ENCODE measurements at regions not wholly inside any gene's neighbourhood (a gene's known extent, or its start where the extent isn't known, plus 50 kb on each side); places are given as distances from the start of the nearest gene placed in this dataset.

GRCh38 chr10:109115179-109115578 is 808.1 kb downstream of the XPNPEP1 start:
- H3K4me3 ChIP-seq (replicated peaks; ENCODE audit: low read depth, low read length) = no peak overlapping the region
- DNase-seq (ENCODE audit: low read depth) = no peak
- TF ChIP-seq CTCF (IDR thresholded peaks at IDR 0.05; ENCODE audit: low read length, missing control alignments) = no peak

GRCh38 chr10:109114579-109114978 is 808.7 kb downstream of the XPNPEP1 start:
- DNase-seq (ENCODE audit: low read depth) = no peak
- TF ChIP-seq CTCF (IDR thresholded peaks at IDR 0.05; ENCODE audit: low read length, missing control alignments) = no peak
- H3K4me3 ChIP-seq (replicated peaks; ENCODE audit: low read depth, low read length) = no peak overlapping the region

GRCh38 chr10:109106604-109107003 is 816.7 kb downstream of the XPNPEP1 start:
- no peak overlapping the region for H3K4me3 ChIP-seq (replicated peaks; ENCODE audit: low read depth, low read length)
- no peak for DNase-seq (ENCODE audit: low read depth)
- TF ChIP-seq CTCF (IDR thresholded peaks at IDR 0.05; ENCODE audit: low read length, missing control alignments) = no peak

GRCh38 chr10:109105725-109106124 is 817.6 kb downstream of the XPNPEP1 start:
- no peak overlapping the region for H3K4me3 ChIP-seq (replicated peaks; ENCODE audit: low read depth, low read length)
- no peak for TF ChIP-seq CTCF (IDR thresholded peaks at IDR 0.05; ENCODE audit: low read length, missing control alignments)
- no peak for DNase-seq (ENCODE audit: low read depth)

- H3K4me3 ChIP-seq (replicated peaks; ENCODE audit: low read depth, low read length) = no peak overlapping the region
- no peak for DNase-seq (ENCODE audit: low read depth)
- TF ChIP-seq CTCF (IDR thresholded peaks at IDR 0.05; ENCODE audit: low read length, missing control alignments) = no peak
Observed at GRCh38 chr10:109104806-109105205, 818.5 kb downstream of the XPNPEP1 start.

GRCh38 chr10:109103278-109103677 is 820.0 kb downstream of the XPNPEP1 start:
- TF ChIP-seq CTCF (IDR thresholded peaks at IDR 0.05; ENCODE audit: low read length, missing control alignments) = no peak
- H3K4me3 ChIP-seq (replicated peaks; ENCODE audit: low read depth, low read length) = no peak overlapping the region
- no peak for DNase-seq (ENCODE audit: low read depth)

GRCh38 chr10:109089779-109090178 is 833.5 kb downstream of the XPNPEP1 start:
- DNase-seq (ENCODE audit: low read depth) = no peak
- no peak for TF ChIP-seq CTCF (IDR thresholded peaks at IDR 0.05; ENCODE audit: low read length, missing control alignments)
- H3K4me3 ChIP-seq (replicated peaks; ENCODE audit: low read depth, low read length) = no peak overlapping the region

Measured in fibroblast of pulmonary artery (primary cell).